HG03575 (cell line): ENCODE measurements at regions not wholly inside any gene's neighbourhood (a gene's known extent, or its start where the extent isn't known, plus 50 kb on each side); places are given as distances from the start of the nearest gene placed in this dataset.

Experiments used
- ATAC-seq: cut with Tn5 transposase; IDR thresholded peaks from one replicate; pipeline ENCODE4 v1.9.1; 2021; ENCODE audit not compliant: unreplicated experiment, insufficient number of reproducible peaks, low FRiP score; ENCODE audit errors: extremely low read depth

- no peak for ATAC-seq
Measured at GRCh38 chr1:55604749-55605148, 389.6 kb upstream of the USP24 start.

- ATAC-seq: no peak
Measured at GRCh38 chr1:55604179-55604578, 389.0 kb upstream of the USP24 start.

- no peak for ATAC-seq
Measured at GRCh38 chr1:55600242-55600641, 385.1 kb upstream of the USP24 start.

GRCh38 chr1:55597910-55598309, 382.7 kb upstream of the USP24 start:
- ATAC-seq: no peak

- ATAC-seq: no peak
Measured at GRCh38 chr1:55594701-55595100, 379.5 kb upstream of the USP24 start.

- ATAC-seq: no peak
Measured at GRCh38 chr1:55593298-55593697, 378.1 kb upstream of the USP24 start.

GRCh38 chr1:55592122-55592521, 377.0 kb upstream of the USP24 start:
- no peak for ATAC-seq

- ATAC-seq: no peak
Measured at GRCh38 chr1:55589671-55590297, 374.6 kb upstream of the USP24 start.

GRCh38 chr1:55588309-55588708, 373.1 kb upstream of the USP24 start:
- ATAC-seq: no peak

GRCh38 chr1:55586771-55587170, 371.6 kb upstream of the USP24 start:
- ATAC-seq: no peak

- ATAC-seq: no peak
Measured at GRCh38 chr1:55585402-55585792, 370.2 kb upstream of the USP24 start.

- no peak for ATAC-seq
Measured at GRCh38 chr1:55584526-55585401, 369.6 kb upstream of the USP24 start.

GRCh38 chr1:55582084-55582483, 366.9 kb upstream of the USP24 start:
- ATAC-seq: no peak

- ATAC-seq: no peak
Measured at GRCh38 chr1:55580845-55581332, 365.7 kb upstream of the USP24 start.

GRCh38 chr1:55579332-55580001, 364.3 kb upstream of the USP24 start:
- no peak for ATAC-seq

- no peak for ATAC-seq
Measured at GRCh38 chr1:55578646-55579045, 363.5 kb upstream of the USP24 start.

- ATAC-seq: no peak
Measured at GRCh38 chr1:55575571-55576279, 360.6 kb upstream of the USP24 start.

- no peak for ATAC-seq
Measured at GRCh38 chr1:55574691-55575225, 359.6 kb upstream of the USP24 start.
